HG03108 (cell line): ENCODE measurements at regions not wholly inside any gene's neighbourhood (a gene's known extent, or its start where the extent isn't known, plus 50 kb on each side); places are given as distances from the start of the nearest gene placed in this dataset.
"Not testable (repeated sequence)": the region's sequence is repeated elsewhere in the genome, so short reads cannot be mapped to it uniquely, and the experiment has no call there.

Source experiments
- ATAC-seq: cut with Tn5 transposase; IDR thresholded peaks from one replicate; pipeline ENCODE4 v1.9.1; 2021; ENCODE audit warnings: moderate library complexity; ENCODE audit not compliant: unreplicated experiment

- no peak for ATAC-seq
These were observed 470.1 kb upstream of the ATP11B start for GRCh38 chr3:182323126-182323700.

GRCh38 chr3:182323898-182324297, 469.4 kb upstream of the ATP11B start:
- no peak for ATAC-seq

- no peak for ATAC-seq
These were observed 467.9 kb upstream of the ATP11B start for GRCh38 chr3:182325213-182325950.

- ATAC-seq: no peak
These were observed 466.1 kb upstream of the ATP11B start for GRCh38 chr3:182327196-182327681.

GRCh38 chr3:182330646-182331045, 462.7 kb upstream of the ATP11B start:
- ATAC-seq: no peak

- ATAC-seq: no peak
These were observed 462.0 kb upstream of the ATP11B start for GRCh38 chr3:182331341-182331740.

GRCh38 chr3:182342252-182342651, 451.1 kb upstream of the ATP11B start:
- no peak for ATAC-seq

GRCh38 chr3:182344026-182344425, 449.3 kb upstream of the ATP11B start:
- not testable (repeated sequence) for ATAC-seq

GRCh38 chr3:182349051-182349450, 444.3 kb upstream of the ATP11B start:
- no peak for ATAC-seq

GRCh38 chr3:182349951-182350517, 443.3 kb upstream of the ATP11B start:
- no peak for ATAC-seq

- no peak for ATAC-seq
These were observed 435.4 kb upstream of the ATP11B start for GRCh38 chr3:182357928-182358327.

- ATAC-seq: no peak
These were observed 429.0 kb upstream of the ATP11B start for GRCh38 chr3:182364323-182364722.

- no peak for ATAC-seq
These were observed 428.3 kb upstream of the ATP11B start for GRCh38 chr3:182364723-182365650.

GRCh38 chr3:182366746-182367145, 426.6 kb upstream of the ATP11B start:
- no peak for ATAC-seq

- no peak for ATAC-seq
These were observed 423.4 kb upstream of the ATP11B start for GRCh38 chr3:182369861-182370260.

GRCh38 chr3:182370949-182371348, 422.4 kb upstream of the ATP11B start:
- no peak for ATAC-seq

GRCh38 chr3:182375916-182376315, 417.4 kb upstream of the ATP11B start:
- ATAC-seq: no peak

GRCh38 chr3:182382112-182382857, 411.0 kb upstream of the ATP11B start:
- ATAC-seq: no peak

- ATAC-seq: no peak
These were observed 409.1 kb upstream of the ATP11B start for GRCh38 chr3:182384221-182384620.

GRCh38 chr3:182385356-182385755, 407.9 kb upstream of the ATP11B start:
- ATAC-seq: no peak
